ENCODE measurements at regions not wholly inside any gene's neighbourhood (a gene's known extent, or its start where the extent isn't known, plus 50 kb on each side); places are given as distances from the start of the nearest gene placed in this dataset.

DNA sequence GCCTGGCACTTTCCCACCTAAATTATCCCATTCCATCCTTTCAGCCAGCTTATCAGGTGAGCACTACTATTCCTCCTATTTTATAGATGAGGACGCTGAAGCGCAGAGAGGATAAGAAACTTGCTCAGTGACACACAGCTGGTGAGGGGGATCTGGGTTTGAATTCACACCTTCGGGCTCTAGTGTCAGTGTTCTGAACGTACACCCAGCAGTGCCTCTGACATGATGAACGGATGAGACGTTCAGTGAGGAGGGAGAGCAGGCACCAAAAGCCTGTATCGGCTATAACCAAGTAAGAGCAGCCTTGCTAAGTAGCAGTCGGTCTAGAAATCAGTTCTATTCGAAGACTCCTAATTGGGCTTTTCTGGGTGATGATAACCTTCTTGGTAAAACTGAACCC lies 167.0 kb downstream of the ASB1 start:
- intact Hi-C loops (cut with micrococcal nuclease) = no loop called here
- Histone ChIP-seq H3K9me3 (replicated peaks in 1 of 2; ENCODE audit: control insufficient read depth in 1 of 2, insufficient read depth in 1 of 2, low read length in 2 of 2) (no peaks in the 10 kb centered on the region), H3K79me2 (ENCODE audit: insufficient read depth, low read length) (no peaks in the 10 kb centered on the region), H3K27ac (ENCODE audit: low read depth in 1 of 2, low read length in 2 of 2) (no peak overlapping the region), H3K36me3 (replicated peaks in 1 of 2; ENCODE audit: control insufficient read depth in 1 of 2, insufficient read depth in 2 of 2, low read length in 2 of 2) (no peaks in the 10 kb centered on the region), H3K9ac (ENCODE audit: insufficient read depth, low read length, poor library complexity, severe bottlenecking) (no peak overlapping the region), H2AFZ (ENCODE audit: insufficient read depth, low read depth, low read length, poor library complexity, severe bottlenecking) (no peak overlapping the region), H4K20me1 (ENCODE audit: insufficient read depth, low read length) (no peaks in the 10 kb centered on the region), H3K27me3 (ENCODE audit: control insufficient read depth in 2 of 2, insufficient read depth in 2 of 2, low read length in 2 of 2) (no peaks in the 10 kb centered on the region), H3K4me2 (replicated peaks; ENCODE audit: extremely low read depth, low read length, poor library complexity, severe bottlenecking) (no peak overlapping the region), H3K4me3 (replicated peaks in 1 of 3; ENCODE audit: low read depth in 2 of 3, low read length in 3 of 3) (no peak overlapping the region), H3K4me1 (ENCODE audit: control insufficient read depth in 1 of 2, insufficient read depth in 2 of 2, low read length in 2 of 2) (no peaks in the 10 kb centered on the region)
- no peak for TF ChIP-seq CTCF (IDR thresholded peaks at IDR 0.05)
- no peak overlapping the region for H3K4me3 Mint-ChIP-seq
- peaks cover 0 to 1% (median 0%) of the 10 kb centered on the region in 7 donors for H3K9me3 Mint-ChIP-seq
- no peak for DNase-seq
- 96% methylated on average over 8 of the region's 9 CpGs for WGBS (ENCODE audit: insufficient coverage)
- H3K27ac Mint-ChIP-seq = no peak overlapping the region
- no peaks in the 10 kb centered on the region for H3K36me3 Mint-ChIP-seq
- H3K27me3 Mint-ChIP-seq (ENCODE audit: low read depth in 3 of 3) = peaks cover 3 to 12% (median 5%) of the 10 kb centered on the region in 3 donors
- peaks cover 14% of the 10 kb centered on the region for H3K4me1 Mint-ChIP-seq

GRCh38 chr2:238594796-238595749 lies 168.3 kb downstream of the ASB1 start:
- H3K4me1 Mint-ChIP-seq = peaks cover 14% of the 10 kb centered on the region
- no peak overlapping the region for H2AFZ ChIP-seq (ENCODE audit: insufficient read depth, low read depth, low read length, poor library complexity, severe bottlenecking)
- WGBS (ENCODE audit: insufficient coverage) = 90% methylated on average over 5 of the region's 13 CpGs
- no peak overlapping the region for H3K4me3 ChIP-seq (replicated peaks in 1 of 3; ENCODE audit: low read depth in 2 of 3, low read length in 3 of 3)
- no peaks in the 10 kb centered on the region for H3K36me3 Mint-ChIP-seq
- H3K79me2 ChIP-seq (ENCODE audit: insufficient read depth, low read length) = no peaks in the 10 kb centered on the region
- no peaks in the 10 kb centered on the region for H3K9me3 ChIP-seq (replicated peaks in 1 of 2; ENCODE audit: control insufficient read depth in 1 of 2, insufficient read depth in 1 of 2, low read length in 2 of 2)
- intact Hi-C loops (cut with micrococcal nuclease) = no loop called here
- H3K4me1 ChIP-seq (ENCODE audit: control insufficient read depth in 1 of 2, insufficient read depth in 2 of 2, low read length in 2 of 2) = no peaks in the 10 kb centered on the region
- H3K27ac ChIP-seq (ENCODE audit: low read depth in 1 of 2, low read length in 2 of 2) = no peak overlapping the region
- H3K9me3 Mint-ChIP-seq = peaks cover 0 to 1% (median 0%) of the 10 kb centered on the region in 7 donors
- no peak for DNase-seq
- H3K36me3 ChIP-seq (replicated peaks in 1 of 2; ENCODE audit: control insufficient read depth in 1 of 2, insufficient read depth in 2 of 2, low read length in 2 of 2) = no peaks in the 10 kb centered on the region
- TF ChIP-seq CTCF (IDR thresholded peaks at IDR 0.05) = no peak
- no peaks in the 10 kb centered on the region for H3K27me3 ChIP-seq (ENCODE audit: control insufficient read depth in 2 of 2, insufficient read depth in 2 of 2, low read length in 2 of 2)
- peaks cover 3 to 12% (median 5%) of the 10 kb centered on the region in 3 donors for H3K27me3 Mint-ChIP-seq (ENCODE audit: low read depth in 3 of 3)
- H3K4me3 Mint-ChIP-seq = no peak overlapping the region
- no peak overlapping the region for H3K27ac Mint-ChIP-seq
- no peaks in the 10 kb centered on the region for H4K20me1 ChIP-seq (ENCODE audit: insufficient read depth, low read length)
- H3K4me2 ChIP-seq (replicated peaks; ENCODE audit: extremely low read depth, low read length, poor library complexity, severe bottlenecking) = no peak overlapping the region
- no peak overlapping the region for H3K9ac ChIP-seq (ENCODE audit: insufficient read depth, low read length, poor library complexity, severe bottlenecking)

All from CD14-positive monocyte (primary cell).